ENCODE measurements at regions not wholly inside any gene's neighbourhood (a gene's known extent, or its start where the extent isn't known, plus 50 kb on each side); places are given as distances from the start of the nearest gene placed in this dataset.

GRCh38 chr5:163832155-163832554, 326.7 kb downstream of the MAT2B start:
- TF ChIP-seq CTCF (optimal IDR thresholded peaks at IDR 0.05 in 1 of 3, IDR thresholded peaks at IDR 0.05 in 1 of 3, conservative IDR thresholded peaks at IDR 0.05 in 1 of 3; ENCODE audit: extremely low read depth in 1 of 3, insufficient read depth in 2 of 3, low read length in 3 of 3) (no peak), EZH2 (IDR thresholded peaks at IDR 0.05; ENCODE audit: low read length) (no peak)

All from keratinocyte (primary cell).